ENCODE measurements at regions not wholly inside any gene's neighbourhood (a gene's known extent, or its start where the extent isn't known, plus 50 kb on each side); places are given as distances from the start of the nearest gene placed in this dataset.

DNA sequence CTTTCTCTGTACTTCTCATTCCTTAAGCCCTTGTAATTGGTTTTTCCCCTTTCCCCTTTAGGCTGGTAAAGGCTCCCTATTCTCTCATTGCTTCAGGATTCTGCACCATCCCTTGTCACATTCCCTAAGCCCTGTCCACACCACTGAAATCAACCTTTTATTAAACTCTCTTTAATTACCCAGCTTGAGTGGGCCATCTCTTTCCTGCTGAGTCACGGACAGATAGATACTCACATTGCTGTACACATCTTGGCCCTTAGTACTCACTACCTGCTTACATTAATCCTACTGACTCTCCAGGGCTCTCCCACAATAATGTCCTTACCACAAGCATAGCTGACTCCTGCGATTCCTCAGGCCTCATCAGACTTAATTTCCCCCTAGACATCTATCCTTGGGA is 94.0 kb upstream of the PCGF5 start:
- DNase-seq (ENCODE audit: low spot score) = no peak
- H3K27me3 ChIP-seq (ENCODE audit: control insufficient read depth in 4 of 4, insufficient read depth in 4 of 4, low read length in 3 of 4) = no peaks in the 10 kb centered on the region
- no peaks in the 10 kb centered on the region for H3K9me3 ChIP-seq (ENCODE audit: control insufficient read depth in 4 of 4, low read length in 3 of 4)
- H3K4me1 ChIP-seq (ENCODE audit: control insufficient read depth in 4 of 4, insufficient read depth in 4 of 4, low read length in 3 of 4) = no peaks in the 10 kb centered on the region
- no peak overlapping the region for H3K9ac ChIP-seq (ENCODE audit: low read depth in 1 of 2, low read length in 2 of 2)
- WGBS = 97% methylated on average over 2 of the region's 2 CpGs
- no peak for TF ChIP-seq SP1 (IDR thresholded peaks at IDR 0.05)
- no peak for TF ChIP-seq HNF4G (IDR thresholded peaks at IDR 0.05)
- TF ChIP-seq, protein P1, sequence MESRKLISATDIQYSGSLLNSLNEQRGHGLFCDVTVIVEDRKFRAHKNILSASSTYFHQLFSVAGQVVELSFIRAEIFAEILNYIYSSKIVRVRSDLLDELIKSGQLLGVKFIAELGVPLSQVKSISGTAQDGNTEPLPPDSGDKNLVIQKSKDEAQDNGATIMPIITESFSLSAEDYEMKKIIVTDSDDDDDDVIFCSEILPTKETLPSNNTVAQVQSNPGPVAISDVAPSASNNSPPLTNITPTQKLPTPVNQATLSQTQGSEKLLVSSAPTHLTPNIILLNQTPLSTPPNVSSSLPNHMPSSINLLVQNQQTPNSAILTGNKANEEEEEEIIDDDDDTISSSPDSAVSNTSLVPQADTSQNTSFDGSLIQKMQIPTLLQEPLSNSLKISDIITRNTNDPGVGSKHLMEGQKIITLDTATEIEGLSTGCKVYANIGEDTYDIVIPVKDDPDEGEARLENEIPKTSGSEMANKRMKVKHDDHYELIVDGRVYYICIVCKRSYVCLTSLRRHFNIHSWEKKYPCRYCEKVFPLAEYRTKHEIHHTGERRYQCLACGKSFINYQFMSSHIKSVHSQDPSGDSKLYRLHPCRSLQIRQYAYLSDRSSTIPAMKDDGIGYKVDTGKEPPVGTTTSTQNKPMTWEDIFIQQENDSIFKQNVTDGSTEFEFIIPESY (IDR thresholded peaks at IDR 0.05) = no peak
- TF ChIP-seq, protein P2, sequence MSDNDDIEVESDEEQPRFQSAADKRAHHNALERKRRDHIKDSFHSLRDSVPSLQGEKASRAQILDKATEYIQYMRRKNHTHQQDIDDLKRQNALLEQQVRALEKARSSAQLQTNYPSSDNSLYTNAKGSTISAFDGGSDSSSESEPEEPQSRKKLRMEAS (IDR thresholded peaks at IDR 0.05) = no peak
- TF ChIP-seq, protein P3, sequence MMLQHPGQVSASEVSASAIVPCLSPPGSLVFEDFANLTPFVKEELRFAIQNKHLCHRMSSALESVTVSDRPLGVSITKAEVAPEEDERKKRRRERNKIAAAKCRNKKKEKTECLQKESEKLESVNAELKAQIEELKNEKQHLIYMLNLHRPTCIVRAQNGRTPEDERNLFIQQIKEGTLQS (IDR thresholded peaks at IDR 0.05) = no peak
- no peak for TF ChIP-seq RAD21 (IDR thresholded peaks at IDR 0.05)
- TF ChIP-seq, protein P4, sequence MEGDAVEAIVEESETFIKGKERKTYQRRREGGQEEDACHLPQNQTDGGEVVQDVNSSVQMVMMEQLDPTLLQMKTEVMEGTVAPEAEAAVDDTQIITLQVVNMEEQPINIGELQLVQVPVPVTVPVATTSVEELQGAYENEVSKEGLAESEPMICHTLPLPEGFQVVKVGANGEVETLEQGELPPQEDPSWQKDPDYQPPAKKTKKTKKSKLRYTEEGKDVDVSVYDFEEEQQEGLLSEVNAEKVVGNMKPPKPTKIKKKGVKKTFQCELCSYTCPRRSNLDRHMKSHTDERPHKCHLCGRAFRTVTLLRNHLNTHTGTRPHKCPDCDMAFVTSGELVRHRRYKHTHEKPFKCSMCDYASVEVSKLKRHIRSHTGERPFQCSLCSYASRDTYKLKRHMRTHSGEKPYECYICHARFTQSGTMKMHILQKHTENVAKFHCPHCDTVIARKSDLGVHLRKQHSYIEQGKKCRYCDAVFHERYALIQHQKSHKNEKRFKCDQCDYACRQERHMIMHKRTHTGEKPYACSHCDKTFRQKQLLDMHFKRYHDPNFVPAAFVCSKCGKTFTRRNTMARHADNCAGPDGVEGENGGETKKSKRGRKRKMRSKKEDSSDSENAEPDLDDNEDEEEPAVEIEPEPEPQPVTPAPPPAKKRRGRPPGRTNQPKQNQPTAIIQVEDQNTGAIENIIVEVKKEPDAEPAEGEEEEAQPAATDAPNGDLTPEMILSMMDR (IDR thresholded peaks at IDR 0.05; ENCODE audit: low read depth, low read length, missing input control) = no peak
- TF ChIP-seq HNF4A (conservative IDR thresholded peaks at IDR 0.05) = no peak
- no peak for TF ChIP-seq RXRA (IDR thresholded peaks at IDR 0.05)
- TF ChIP-seq NR2F2 (IDR thresholded peaks at IDR 0.05) = no peak
- H3K4me3 ChIP-seq (ENCODE audit: low read depth in 1 of 3, low read length in 3 of 3) = no peak overlapping the region
- no peak overlapping the region for H3K27ac ChIP-seq (ENCODE audit: low read depth in 1 of 2, low read length in 2 of 2)
- no peaks in the 10 kb centered on the region for H3K36me3 ChIP-seq (ENCODE audit: control insufficient read depth in 4 of 4, insufficient read depth in 3 of 4, low read depth in 1 of 4, low read length in 3 of 4)

DNA sequence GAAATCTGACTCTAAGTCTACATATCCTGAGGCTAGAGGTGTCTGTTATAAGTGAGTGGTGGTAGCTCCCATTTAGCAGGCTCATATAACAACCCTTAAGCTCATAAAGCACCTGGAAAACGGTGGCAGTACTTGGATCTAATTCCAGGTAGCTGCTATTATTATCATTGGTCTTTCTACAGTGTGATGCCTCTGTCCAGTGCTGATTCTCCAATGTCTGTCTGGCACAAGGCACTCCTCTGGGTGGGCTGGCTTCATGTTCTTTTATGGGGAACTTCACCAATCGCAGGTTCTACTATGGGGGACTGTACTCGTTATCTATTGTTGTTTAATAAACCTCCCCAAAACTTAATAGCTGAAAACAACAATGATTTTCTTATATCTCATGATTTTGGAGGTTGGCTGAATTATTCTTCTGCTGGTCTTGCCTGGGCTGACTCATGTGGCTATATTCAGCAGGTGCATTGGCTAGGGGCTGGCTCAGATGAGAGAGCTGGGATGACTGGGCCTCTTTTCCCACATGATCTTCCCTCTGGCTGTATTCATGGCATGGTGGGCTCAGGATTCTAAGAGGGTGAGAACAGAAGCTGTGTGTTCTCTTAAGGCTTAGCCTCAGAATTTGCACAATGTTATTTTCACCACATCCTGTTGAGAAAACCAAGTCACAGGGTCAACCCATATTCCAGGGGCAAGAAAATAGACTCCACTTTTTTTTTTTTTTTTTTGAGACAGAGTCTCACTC is 93.0 kb upstream of the PCGF5 start:
- TF ChIP-seq, protein P3 (IDR thresholded peaks at IDR 0.05) = no peak
- TF ChIP-seq SP1 (IDR thresholded peaks at IDR 0.05) (no peak), FOXA2 (IDR thresholded peaks at IDR 0.05) (no peak), EGR1 (IDR thresholded peaks at IDR 0.05; ENCODE audit: low read depth in 2 of 2) (no peak), NR2F2 (IDR thresholded peaks at IDR 0.05) (no peak), GABPA (IDR thresholded peaks at IDR 0.05 in 1 of 2, conservative IDR thresholded peaks at IDR 0.05 in 1 of 2) (no peak)
- TF ChIP-seq, protein P5, sequence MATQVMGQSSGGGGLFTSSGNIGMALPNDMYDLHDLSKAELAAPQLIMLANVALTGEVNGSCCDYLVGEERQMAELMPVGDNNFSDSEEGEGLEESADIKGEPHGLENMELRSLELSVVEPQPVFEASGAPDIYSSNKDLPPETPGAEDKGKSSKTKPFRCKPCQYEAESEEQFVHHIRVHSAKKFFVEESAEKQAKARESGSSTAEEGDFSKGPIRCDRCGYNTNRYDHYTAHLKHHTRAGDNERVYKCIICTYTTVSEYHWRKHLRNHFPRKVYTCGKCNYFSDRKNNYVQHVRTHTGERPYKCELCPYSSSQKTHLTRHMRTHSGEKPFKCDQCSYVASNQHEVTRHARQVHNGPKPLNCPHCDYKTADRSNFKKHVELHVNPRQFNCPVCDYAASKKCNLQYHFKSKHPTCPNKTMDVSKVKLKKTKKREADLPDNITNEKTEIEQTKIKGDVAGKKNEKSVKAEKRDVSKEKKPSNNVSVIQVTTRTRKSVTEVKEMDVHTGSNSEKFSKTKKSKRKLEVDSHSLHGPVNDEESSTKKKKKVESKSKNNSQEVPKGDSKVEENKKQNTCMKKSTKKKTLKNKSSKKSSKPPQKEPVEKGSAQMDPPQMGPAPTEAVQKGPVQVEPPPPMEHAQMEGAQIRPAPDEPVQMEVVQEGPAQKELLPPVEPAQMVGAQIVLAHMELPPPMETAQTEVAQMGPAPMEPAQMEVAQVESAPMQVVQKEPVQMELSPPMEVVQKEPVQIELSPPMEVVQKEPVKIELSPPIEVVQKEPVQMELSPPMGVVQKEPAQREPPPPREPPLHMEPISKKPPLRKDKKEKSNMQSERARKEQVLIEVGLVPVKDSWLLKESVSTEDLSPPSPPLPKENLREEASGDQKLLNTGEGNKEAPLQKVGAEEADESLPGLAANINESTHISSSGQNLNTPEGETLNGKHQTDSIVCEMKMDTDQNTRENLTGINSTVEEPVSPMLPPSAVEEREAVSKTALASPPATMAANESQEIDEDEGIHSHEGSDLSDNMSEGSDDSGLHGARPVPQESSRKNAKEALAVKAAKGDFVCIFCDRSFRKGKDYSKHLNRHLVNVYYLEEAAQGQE (IDR thresholded peaks at IDR 0.05) = peak; percentile 61
- Histone ChIP-seq H3K27ac (ENCODE audit: low read depth in 1 of 2, low read length in 2 of 2) (no peak overlapping the region), H3K36me3 (ENCODE audit: control insufficient read depth in 4 of 4, insufficient read depth in 3 of 4, low read depth in 1 of 4, low read length in 3 of 4) (no peaks in the 10 kb centered on the region), H3K4me3 (ENCODE audit: low read depth in 1 of 3, low read length in 3 of 3) (no peak overlapping the region), H3K4me1 (ENCODE audit: control insufficient read depth in 4 of 4, insufficient read depth in 4 of 4, low read length in 3 of 4) (no peaks in the 10 kb centered on the region), H3K9me3 (ENCODE audit: control insufficient read depth in 4 of 4, low read length in 3 of 4) (no peaks in the 10 kb centered on the region), H3K27me3 (ENCODE audit: control insufficient read depth in 4 of 4, insufficient read depth in 4 of 4, low read length in 3 of 4) (no peaks in the 10 kb centered on the region), H3K9ac (ENCODE audit: low read depth in 1 of 2, low read length in 2 of 2) (no peak overlapping the region)
- WGBS = 78% methylated on average over 3 of the region's 3 CpGs
- no peak for DNase-seq (ENCODE audit: low spot score)
